HL-60 (cell line): ENCODE measurements at regions not wholly inside any gene's neighbourhood (a gene's known extent, or its start where the extent isn't known, plus 50 kb on each side); places are given as distances from the start of the nearest gene placed in this dataset.

Source experiments
- DNase-seq, 2 experiments: peaks; one replicate each; pipeline ENCODE4 v3.0.0-alpha.2; 2010 to 2020; ENCODE audit warnings: low read depth in 1 of 2, low spot score in 1 of 2
- H3K27ac ChIP-seq: fragments of 250-450 bp; sonication (Bioruptor Pico); replicated peaks from 2 replicates; pipeline ENCODE4 v1.5.1; 2020; ENCODE audit warnings: mild to moderate bottlenecking, moderate library complexity
- H3K27me3 ChIP-seq: fragments of 250-450 bp; sonication (Bioruptor Pico); 2 replicates; pipeline ENCODE4 v1.5.1; 2021; ENCODE audit warnings: mild to moderate bottlenecking, moderate library complexity; ENCODE audit not compliant: insufficient read depth, poor library complexity, severe bottlenecking
- H3K4me3 ChIP-seq: replicated peaks from 2 replicates; pipeline ENCODE4 v1.5.1; 2011; ENCODE audit warnings: mild to moderate bottlenecking, control low read depth, low read length; ENCODE audit not compliant: insufficient read depth
- CTCF ChIP-seq: IDR thresholded peaks from one replicate; pipeline ENCODE4 v1.5.1; 2011; ENCODE audit warnings: low read length, control low read depth, inconsistent platforms; ENCODE audit not compliant: insufficient read depth
- GABPA ChIP-seq: IDR thresholded peaks from 2 replicates; pipeline ENCODE4 v1.6.1; 2012; ENCODE audit warnings: low read depth
- POLR2AphosphoS5 ChIP-seq: IDR thresholded peaks from 2 replicates; pipeline ENCODE4 v1.6.1; 2012; ENCODE audit warnings: low read depth
- REST ChIP-seq: IDR thresholded peaks from 2 replicates; pipeline ENCODE4 v1.6.1; 2012; ENCODE audit warnings: low read depth; ENCODE audit not compliant: insufficient replicate concordance
- SPI1 ChIP-seq: IDR thresholded peaks from 2 replicates; pipeline ENCODE4 v1.6.1; 2012; ENCODE audit warnings: low read depth, mild to moderate bottlenecking, borderline replicate concordance

- no peak for TF ChIP-seq GABPA
- TF ChIP-seq SPI1, result no peak
- TF ChIP-seq REST, result no peak
- TF ChIP-seq CTCF, result no peak
- no peak for TF ChIP-seq POLR2AphosphoS5
- no peak overlapping the region for H3K27ac ChIP-seq
- H3K27me3 ChIP-seq, result no peaks in the 10 kb centered on the region
- no peak overlapping the region for H3K4me3 ChIP-seq
- DNase-seq, result no peak
Measured at GRCh38 chr4:175559126-175559525, 252.9 kb downstream of the GPM6A start.

GRCh38 chr4:175559526-175559925 lies 252.5 kb downstream of the GPM6A start:
- no peaks in the 10 kb centered on the region for H3K27me3 ChIP-seq
- H3K4me3 ChIP-seq, result no peak overlapping the region
- no peak overlapping the region for H3K27ac ChIP-seq
- no peak for DNase-seq
- TF ChIP-seq REST, result no peak
- TF ChIP-seq POLR2AphosphoS5, result no peak
- no peak for TF ChIP-seq GABPA
- no peak for TF ChIP-seq CTCF
- TF ChIP-seq SPI1, result no peak

GRCh38 chr4:175560604-175561003 lies 251.5 kb downstream of the GPM6A start:
- no peak for DNase-seq
- TF ChIP-seq GABPA, result no peak
- Histone ChIP-seq H3K27me3 (no peaks in the 10 kb centered on the region), H3K4me3 (no peak overlapping the region), H3K27ac (no peak overlapping the region)

- no peak for DNase-seq
- Histone ChIP-seq H3K27ac (no peak overlapping the region), H3K27me3 (no peaks in the 10 kb centered on the region), H3K4me3 (no peak overlapping the region)
- TF ChIP-seq SPI1, result no peak
- no peak for TF ChIP-seq GABPA
- no peak for TF ChIP-seq REST
- no peak for TF ChIP-seq CTCF
- TF ChIP-seq POLR2AphosphoS5, result no peak
Measured at GRCh38 chr4:175561696-175562095, 250.4 kb downstream of the GPM6A start.
